ENCODE measurements at regions not wholly inside any gene's neighbourhood (a gene's known extent, or its start where the extent isn't known, plus 50 kb on each side); places are given as distances from the start of the nearest gene placed in this dataset.

GRCh38 chr10:10818082-10818481 lies 199.6 kb upstream of the CELF2 start:
- no peak for DNase-seq

GRCh38 chr10:10819206-10819856 lies 198.3 kb upstream of the CELF2 start:
- DNase-seq: no peak

DNA sequence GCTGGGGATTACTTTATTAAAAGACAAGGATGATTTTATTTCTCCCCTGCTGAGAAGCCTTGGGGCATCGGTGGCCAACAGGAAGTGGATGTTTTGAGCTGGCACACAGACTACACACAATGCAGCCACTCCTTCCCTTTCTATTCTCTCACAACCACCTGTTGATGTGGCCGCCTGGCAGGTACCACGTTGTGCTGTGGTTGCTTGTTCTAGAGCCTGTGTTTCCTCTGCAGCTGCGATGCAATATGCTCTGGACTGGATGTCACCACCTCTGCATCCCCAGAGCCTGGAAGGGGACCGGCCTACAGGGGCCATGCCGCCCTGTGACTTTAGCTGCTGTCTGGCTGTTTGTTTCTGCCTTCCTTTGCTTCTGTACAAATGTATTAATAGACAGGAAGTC lies 195.7 kb upstream of the CELF2 start:
- no peak for DNase-seq

GRCh38 chr10:10824591-10825148 lies 193.0 kb upstream of the CELF2 start:
- no peak for DNase-seq

DNA sequence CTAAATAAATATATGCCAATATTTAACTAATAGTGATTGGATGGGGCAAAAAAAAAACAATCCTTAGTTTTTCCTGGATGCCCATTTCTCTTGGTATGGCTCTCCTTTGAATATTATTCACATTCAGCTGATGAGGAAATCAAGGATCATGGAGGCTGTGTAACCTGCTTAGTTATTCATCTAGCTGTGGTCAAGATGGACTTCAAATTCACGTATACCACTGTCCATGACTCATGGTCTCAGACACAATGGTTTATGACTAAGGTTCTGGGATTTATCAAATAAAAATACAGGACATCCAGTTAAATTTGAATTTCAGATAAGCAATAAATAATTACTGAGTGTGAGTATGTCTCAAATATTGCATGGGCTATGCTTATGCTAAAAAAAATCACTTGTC lies 191.5 kb upstream of the CELF2 start:
- no peak for DNase-seq

DNA sequence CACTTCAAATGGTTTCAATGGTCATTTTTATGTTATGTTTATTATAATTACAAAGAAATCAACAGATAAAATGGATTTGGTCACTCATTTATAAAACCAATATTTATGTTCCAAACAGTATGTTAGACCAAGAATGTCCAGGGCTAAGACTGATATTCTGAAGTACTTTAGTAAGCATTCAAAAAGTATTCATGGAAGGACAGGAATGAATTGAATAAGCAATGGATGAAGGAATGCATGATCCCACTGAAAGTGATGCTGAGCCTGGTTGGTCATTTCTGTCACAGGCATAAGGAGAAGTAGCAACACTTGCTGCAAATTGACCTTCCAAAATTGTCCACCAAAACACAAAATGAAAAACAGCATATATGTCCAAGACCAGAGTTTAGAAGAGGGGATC lies 189.0 kb upstream of the CELF2 start:
- DNase-seq: no peak

- no peak for DNase-seq
Observed at GRCh38 chr10:10829576-10829975, 188.1 kb upstream of the CELF2 start.

GRCh38 chr10:10830293-10830986 lies 187.2 kb upstream of the CELF2 start:
- DNase-seq: no peak

DNA sequence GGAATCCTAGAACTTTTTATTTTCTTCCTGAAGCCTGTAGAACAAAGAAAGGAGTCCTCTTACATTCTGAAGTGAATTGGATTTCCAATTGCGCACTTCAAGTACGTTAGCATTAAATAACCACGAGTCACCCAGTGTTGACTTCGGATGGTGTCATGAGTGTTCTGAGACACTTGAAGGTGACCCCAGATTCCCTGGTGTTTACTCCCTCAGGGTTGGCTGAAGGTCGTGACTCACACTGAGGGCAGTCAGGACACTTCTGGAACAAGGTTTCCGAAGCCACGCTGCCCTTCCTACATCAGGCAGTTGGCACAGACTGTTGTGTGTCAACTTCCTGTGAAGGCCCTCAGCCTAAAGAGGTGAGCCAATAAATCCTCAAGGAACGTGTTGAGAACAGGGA lies 186.6 kb upstream of the CELF2 start:
- DNase-seq: no peak

DNA sequence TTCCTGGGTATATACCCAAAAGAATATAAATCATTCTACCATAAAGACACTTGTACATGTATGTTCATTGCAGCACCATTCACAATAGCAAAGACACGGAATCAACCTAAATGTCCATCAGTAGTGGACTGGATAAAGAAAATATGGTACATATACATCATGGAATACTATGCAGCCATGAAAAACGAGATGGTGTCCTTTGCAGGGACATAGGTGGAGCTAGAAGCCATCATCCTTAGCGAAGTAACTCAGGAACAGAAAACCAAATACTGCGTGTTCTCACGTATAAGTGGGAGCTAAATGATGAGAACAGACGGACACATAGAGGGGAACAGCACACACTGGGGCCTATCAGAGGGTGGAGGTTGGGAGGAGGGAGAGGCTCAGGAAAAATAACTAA lies 183.7 kb upstream of the CELF2 start:
- no peak for DNase-seq

DNA sequence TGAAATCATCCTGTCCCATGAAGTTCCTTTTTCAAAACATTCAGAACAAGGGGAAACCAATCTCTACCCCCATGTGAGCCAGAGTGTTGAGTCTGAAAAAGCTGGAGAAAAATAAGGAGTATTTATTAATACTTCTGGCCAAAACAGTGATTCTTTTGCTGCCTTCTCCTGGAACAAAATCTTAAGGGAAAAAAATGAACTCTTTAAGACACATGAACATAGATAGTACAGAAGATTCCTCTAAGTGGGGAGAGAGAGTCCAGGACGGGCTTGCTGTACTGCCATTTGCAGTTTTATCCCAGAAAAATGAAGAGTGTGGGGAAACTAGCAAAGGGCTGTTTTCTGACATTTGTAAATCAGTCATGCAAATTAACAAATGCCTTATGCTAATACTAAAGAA lies 173.4 kb upstream of the CELF2 start:
- no peak for DNase-seq

GRCh38 chr10:10845185-10845584 lies 172.5 kb upstream of the CELF2 start:
- DNase-seq: peak; percentile 18

DNA sequence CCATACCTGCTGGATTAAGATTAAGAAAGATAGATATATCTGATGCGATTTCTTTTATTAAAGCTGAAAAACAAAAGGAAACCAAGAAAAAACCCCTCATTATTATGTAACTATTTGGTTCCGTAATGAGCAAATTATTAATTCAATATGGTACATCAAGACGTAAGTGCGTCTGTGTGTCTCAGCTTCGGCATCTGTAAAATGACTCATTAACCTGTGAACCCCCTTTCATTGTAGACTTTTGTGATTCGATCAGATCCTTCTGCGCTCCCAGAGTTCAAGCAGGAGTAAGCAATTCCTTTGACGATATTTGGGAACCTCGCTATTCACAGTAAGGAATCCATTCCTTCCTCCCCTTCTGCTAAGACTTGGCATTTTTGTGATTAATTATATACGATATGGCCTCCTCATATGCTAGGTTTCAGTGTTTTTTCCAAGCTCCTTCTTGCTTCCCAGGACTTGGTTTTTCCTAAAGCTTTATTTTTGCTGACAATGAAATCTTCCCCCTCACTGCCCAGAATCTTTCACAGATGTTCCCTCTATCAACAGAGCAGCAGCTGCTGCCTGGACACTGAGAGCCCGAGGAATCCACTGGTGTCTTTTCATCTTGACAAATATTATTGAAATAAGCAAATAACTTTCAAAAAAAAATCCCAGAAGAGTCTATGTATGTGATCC lies 171.7 kb upstream of the CELF2 start:
- no peak for DNase-seq

GRCh38 chr10:10846504-10846900 lies 171.2 kb upstream of the CELF2 start:
- DNase-seq: no peak

GRCh38 chr10:10847387-10847786 lies 170.3 kb upstream of the CELF2 start:
- DNase-seq: no peak

DNA sequence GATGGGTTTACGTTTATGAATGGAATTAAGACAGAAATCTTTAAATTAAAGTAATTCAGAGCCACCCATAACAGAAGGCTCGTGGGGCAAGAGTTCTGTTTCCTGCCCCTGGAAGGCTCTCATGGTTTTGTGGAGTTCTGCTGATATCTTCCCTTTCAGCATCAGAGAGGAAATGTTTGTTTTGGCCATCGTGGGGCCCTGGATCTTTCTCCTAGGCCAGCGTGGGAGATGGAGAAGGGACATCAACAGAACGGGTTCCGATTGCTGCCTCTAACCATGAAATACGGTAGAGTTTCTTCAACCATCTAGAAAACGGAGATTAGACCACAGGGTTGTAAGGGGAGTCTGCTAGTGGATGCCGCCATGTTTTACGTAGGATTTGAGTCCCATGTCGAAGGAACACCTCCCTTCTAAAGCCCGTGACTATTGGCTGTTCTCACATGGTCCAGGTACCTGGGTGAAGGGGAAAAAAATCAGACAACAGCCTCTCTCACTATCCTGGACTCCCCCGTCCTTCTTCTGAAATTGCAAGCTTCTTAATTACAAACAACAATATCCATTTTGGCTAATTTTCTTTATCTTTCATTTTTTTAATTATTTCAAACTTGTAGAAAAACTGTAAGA lies 169.1 kb upstream of the CELF2 start:
- DNase-seq: no peak

GRCh38 chr10:10849306-10849705 lies 168.4 kb upstream of the CELF2 start:
- no peak for DNase-seq

DNA sequence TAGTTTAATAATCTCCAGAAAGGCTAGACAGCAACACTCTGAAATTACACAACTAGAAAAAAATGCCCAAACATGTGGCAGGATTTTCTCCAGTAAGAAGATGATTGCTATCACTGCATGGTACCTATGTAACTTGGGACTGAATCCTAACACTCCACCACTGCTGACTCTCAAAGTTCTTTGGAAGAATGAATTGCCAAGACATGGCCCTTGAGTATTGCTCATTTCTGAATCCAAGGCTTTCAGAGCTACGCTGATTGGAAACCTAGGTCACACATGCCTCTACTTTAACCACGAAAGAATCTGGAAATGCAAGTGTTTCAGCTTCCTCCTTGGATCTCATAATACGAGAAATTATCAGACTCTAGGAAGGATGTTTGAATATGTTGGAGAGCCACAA lies 167.5 kb upstream of the CELF2 start:
- no peak for DNase-seq

- no peak for DNase-seq
Observed at GRCh38 chr10:10852464-10852863, 165.2 kb upstream of the CELF2 start.

GRCh38 chr10:10853954-10854353 lies 163.7 kb upstream of the CELF2 start:
- DNase-seq: no peak

GRCh38 chr10:10854725-10855124 lies 162.9 kb upstream of the CELF2 start:
- no peak for DNase-seq

DNA sequence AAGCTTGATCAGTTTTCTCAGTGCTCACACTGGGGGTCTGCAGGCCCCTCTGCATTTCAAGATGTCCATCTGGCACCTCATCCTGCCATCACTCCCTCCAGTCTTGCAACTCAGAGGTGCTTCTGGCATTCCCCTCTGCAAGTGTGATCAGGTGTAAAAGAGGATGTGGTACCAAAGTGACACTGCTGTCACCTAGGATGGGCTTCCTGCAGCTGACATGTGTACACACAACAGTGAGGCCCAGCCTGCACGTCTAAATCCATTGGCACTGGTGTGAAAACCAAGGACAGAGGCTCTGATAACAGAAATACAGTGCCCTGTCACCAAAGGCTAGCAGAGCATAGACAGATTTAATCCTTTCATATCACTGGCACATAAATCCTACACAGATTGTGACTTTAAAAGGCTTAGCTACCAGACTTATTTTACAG lies 162.5 kb upstream of the CELF2 start:
- no peak for DNase-seq

DNA sequence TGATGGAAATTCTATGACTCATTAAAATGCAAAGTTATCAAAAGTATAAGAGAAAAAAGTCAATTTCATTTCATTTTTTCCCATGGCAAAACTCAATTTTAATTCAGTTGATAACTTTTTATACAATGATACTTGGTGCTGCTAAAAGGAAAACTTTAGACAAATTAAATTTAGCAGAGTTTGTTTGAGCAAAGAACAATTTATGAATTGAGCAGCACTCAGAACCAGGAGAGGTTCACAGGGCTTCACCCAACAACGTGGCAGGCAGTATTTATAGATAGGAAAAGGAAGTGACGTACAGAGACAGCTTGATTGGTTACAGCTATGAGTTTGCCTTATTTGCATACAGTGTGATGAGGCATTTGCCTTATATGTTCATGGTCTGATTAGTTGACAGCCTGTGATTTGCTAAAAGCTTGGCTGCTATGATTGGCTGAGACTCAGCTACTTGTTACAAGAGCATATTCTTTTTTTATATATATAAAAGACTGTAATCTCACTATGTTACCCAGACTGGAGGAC lies 157.2 kb upstream of the CELF2 start:
- no peak for DNase-seq
